PC-3 (cell line): ENCODE measurements at regions not wholly inside any gene's neighbourhood (a gene's known extent, or its start where the extent isn't known, plus 50 kb on each side); places are given as distances from the start of the nearest gene placed in this dataset.
A peak's percentile ranks its signal among the peaks of the same experiment; 100 is the strongest.

ENCODE experiments used
- ATAC-seq: fragments of 200-7000 bp; cut with Tn5 transposase; 2 replicates; pipeline ENCODE4 v1.9.1; 2020; ENCODE audit warnings: mild to moderate bottlenecking, moderate library complexity
- BruUV-seq: library from RNA; stranded (reverse); fragments of 400-500 nt; replicated peaks from 2 replicates; lab custom pipeline; 2021; lab: Mats Ljungman, UMichigan
- CTCF ChIA-PET: fragments of 300-600 bp; sonication (Branson Sonifier 250); formaldehyde crosslinking; loops from one replicate; lab custom pipeline; 2022; ENCODE audit warnings: antibody characterized with exemption; lab: Charles Lee
- POLR2A ChIA-PET: fragments of 300-600 bp; sonication (Branson Sonifier 250); formaldehyde crosslinking; loops from one replicate; lab custom pipeline; 2022; ENCODE audit warnings: antibody characterized with exemption; ENCODE audit not compliant: unreplicated experiment; lab: Charles Lee
- DNase-seq: peaks from one replicate; pipeline ENCODE4 v3.0.0-alpha.2; 2015
- H2AFZ ChIP-seq: fragments of 300-600 bp; sonication (generic); 2 replicates; pipeline ENCODE4 v1.6.0; 2016; ENCODE audit warnings: antibody characterized with exemption, low read length
- H3F3A ChIP-seq: fragments of 300-600 bp; sonication (generic); one replicate; pipeline ENCODE4 v1.6.0; 2017; ENCODE audit warnings: antibody characterized with exemption, low read length, control low read depth, mild to moderate bottlenecking; ENCODE audit not compliant: unreplicated experiment
- H3K27ac ChIP-seq: fragments of 300-600 bp; sonication (generic); 2 replicates; pipeline ENCODE4 v1.5.1; 2016; ENCODE audit warnings: mild to moderate bottlenecking, low read length
- H3K27me3 ChIP-seq: fragments of 300-600 bp; sonication (generic); 2 replicates; pipeline ENCODE4 v1.6.1; 2016; ENCODE audit warnings: low read length, mixed read lengths
- H3K36me3 ChIP-seq: fragments of 300-600 bp; sonication (generic); 2 replicates; pipeline ENCODE4 v1.6.1; 2016; ENCODE audit warnings: low read depth, mixed run types, low read length, mixed read lengths
- H3K4me1 ChIP-seq: fragments of 300-600 bp; sonication (generic); 2 replicates; pipeline ENCODE4 v1.5.1; 2016; ENCODE audit warnings: low read length; ENCODE audit not compliant: insufficient read depth
- H3K4me2 ChIP-seq: fragments of 300-600 bp; sonication (generic); 2 replicates; pipeline ENCODE4 v1.6.0; 2016; ENCODE audit warnings: low read length
- H3K4me3 ChIP-seq: fragments of 300-600 bp; sonication (generic); 2 replicates; pipeline ENCODE4 v1.5.1; 2016; ENCODE audit warnings: mild to moderate bottlenecking, low read length, mixed read lengths
- H3K79me2 ChIP-seq: fragments of 300-600 bp; sonication (generic); 2 replicates; pipeline ENCODE4 v1.6.1; 2017; ENCODE audit warnings: low read length, mixed read lengths
- H3K9ac ChIP-seq: fragments of 300-600 bp; sonication (generic); 2 replicates; pipeline ENCODE4 v1.6.0; 2016; ENCODE audit warnings: mild to moderate bottlenecking, low read length
- H3K9me2 ChIP-seq: fragments of 300-600 bp; sonication (generic); replicated peaks from 2 replicates; pipeline ENCODE4 v1.6.1; 2016; ENCODE audit warnings: mixed run types, low read length, mixed read lengths
- H3K9me3 ChIP-seq: fragments of 300-600 bp; sonication (generic); 2 replicates; pipeline ENCODE4 v1.6.1; 2016; ENCODE audit warnings: low read length, mixed read lengths
- H4K20me1 ChIP-seq: fragments of 300-600 bp; sonication (generic); 2 replicates; pipeline ENCODE4 v1.6.1; 2016; ENCODE audit warnings: low read length, mixed read lengths
- EZH2 ChIP-seq: fragments of 300-600 bp; sonication (generic); IDR thresholded peaks from one replicate; pipeline ENCODE4 v1.6.1; 2017; ENCODE audit warnings: antibody characterized with exemption, mild to moderate bottlenecking, low read length; ENCODE audit not compliant: unreplicated experiment
- EZH2phosphoT487 ChIP-seq: fragments of 300-600 bp; sonication (generic); IDR thresholded peaks from 2 replicates; pipeline ENCODE4 v1.6.1; 2018; ENCODE audit warnings: mild to moderate bottlenecking, antibody characterized with exemption, low read length, borderline replicate concordance
- intact Hi-C: fragments of 100-400 bp; cut with micrococcal nuclease; formaldehyde crosslinking; loops from 2 replicates; pipeline ENCODE4 v1.9.0; 2023
- TF ChIP-seq, protein P1 (sequence below): fragments of 300-600 bp; sonication (generic); conservative IDR thresholded peaks from 2 replicates; pipeline ENCODE4 v1.5.1; 2017; ENCODE audit warnings: antibody characterized with exemption, low read depth, mild to moderate bottlenecking, low read length

DNA sequence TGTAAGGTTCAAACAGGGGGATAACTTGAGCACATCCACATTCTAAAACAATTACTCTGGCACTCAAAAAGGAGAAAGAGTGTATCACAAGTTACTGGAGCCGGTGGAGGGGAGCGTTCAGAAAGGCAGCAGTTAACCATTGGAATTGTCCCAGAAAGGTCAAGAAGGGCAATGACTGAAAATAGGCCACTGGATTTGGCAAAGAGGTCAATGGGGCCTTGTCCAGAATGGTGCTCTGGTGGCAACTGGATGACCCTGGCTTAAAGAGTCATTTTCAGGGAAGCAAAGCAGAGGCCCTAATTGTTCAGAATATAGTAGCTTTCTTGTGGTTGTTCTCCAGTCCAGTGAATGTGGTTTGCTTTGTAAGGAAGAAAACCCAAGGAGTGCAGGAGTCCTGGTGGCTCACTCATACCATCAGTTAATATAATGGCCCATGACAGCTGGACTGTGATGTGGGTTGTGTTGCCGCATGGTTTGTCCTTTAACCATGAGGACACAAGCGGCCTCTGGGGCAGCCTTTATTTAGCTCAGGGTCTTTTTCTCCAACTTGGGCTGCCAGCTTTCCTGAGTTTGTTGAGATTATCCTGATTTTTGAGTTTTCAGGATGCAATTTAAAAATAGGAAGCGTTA, 142.8 kb upstream of the PELI2 start:
- Histone ChIP-seq H4K20me1 (no peaks in the 10 kb centered on the region), H3K9ac (no peak overlapping the region), H3K27me3 (no peaks in the 10 kb centered on the region), H2AFZ (no peak overlapping the region), H3K4me2 (no peak overlapping the region), H3K4me3 (no peak overlapping the region), H3F3A (no peaks in the 10 kb centered on the region), H3K9me2 (no peaks in the 10 kb centered on the region), H3K4me1 (no peaks in the 10 kb centered on the region), H3K79me2 (no peaks in the 10 kb centered on the region), H3K9me3 (no peaks in the 10 kb centered on the region), H3K27ac (no peak overlapping the region), H3K36me3 (no peaks in the 10 kb centered on the region)
- TF ChIP-seq EZH2: no peak
- TF ChIP-seq, protein P1, sequence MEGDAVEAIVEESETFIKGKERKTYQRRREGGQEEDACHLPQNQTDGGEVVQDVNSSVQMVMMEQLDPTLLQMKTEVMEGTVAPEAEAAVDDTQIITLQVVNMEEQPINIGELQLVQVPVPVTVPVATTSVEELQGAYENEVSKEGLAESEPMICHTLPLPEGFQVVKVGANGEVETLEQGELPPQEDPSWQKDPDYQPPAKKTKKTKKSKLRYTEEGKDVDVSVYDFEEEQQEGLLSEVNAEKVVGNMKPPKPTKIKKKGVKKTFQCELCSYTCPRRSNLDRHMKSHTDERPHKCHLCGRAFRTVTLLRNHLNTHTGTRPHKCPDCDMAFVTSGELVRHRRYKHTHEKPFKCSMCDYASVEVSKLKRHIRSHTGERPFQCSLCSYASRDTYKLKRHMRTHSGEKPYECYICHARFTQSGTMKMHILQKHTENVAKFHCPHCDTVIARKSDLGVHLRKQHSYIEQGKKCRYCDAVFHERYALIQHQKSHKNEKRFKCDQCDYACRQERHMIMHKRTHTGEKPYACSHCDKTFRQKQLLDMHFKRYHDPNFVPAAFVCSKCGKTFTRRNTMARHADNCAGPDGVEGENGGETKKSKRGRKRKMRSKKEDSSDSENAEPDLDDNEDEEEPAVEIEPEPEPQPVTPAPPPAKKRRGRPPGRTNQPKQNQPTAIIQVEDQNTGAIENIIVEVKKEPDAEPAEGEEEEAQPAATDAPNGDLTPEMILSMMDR: no peak
- TF ChIP-seq EZH2phosphoT487: no peak
- no peak for DNase-seq
- BruUV-seq: no TSS peak
- CTCF ChIA-PET: no interaction called here
- intact Hi-C loops: no loop called here
- POLR2A ChIA-PET: no interaction called here
- no peak for ATAC-seq

DNA sequence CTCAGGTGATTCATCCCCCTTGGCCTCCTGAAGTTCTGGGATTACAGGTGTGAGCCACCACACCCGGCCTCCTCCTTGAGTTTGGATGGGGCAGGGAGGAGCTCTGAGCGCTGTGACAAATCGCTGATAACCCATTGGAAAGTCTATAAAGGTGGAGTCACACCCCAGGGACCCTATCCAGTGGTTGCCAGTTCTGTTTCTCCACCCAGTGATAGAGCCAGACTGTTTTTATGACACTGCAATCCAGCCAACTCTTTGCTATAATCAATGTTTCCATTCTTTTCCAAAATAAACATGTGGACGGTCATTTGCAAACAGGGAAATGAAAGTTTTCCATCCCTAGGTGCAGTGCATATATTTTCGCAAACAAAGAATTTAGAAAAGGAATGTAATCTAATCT, 142.0 kb upstream of the PELI2 start:
- Histone ChIP-seq H3K4me3 (no peak overlapping the region), H3K4me2 (no peak overlapping the region), H3K79me2 (no peaks in the 10 kb centered on the region), H3F3A (no peaks in the 10 kb centered on the region), H4K20me1 (no peaks in the 10 kb centered on the region), H3K36me3 (no peaks in the 10 kb centered on the region), H3K9ac (no peak overlapping the region), H2AFZ (no peak overlapping the region), H3K4me1 (no peaks in the 10 kb centered on the region), H3K27ac (no peak overlapping the region), H3K27me3 (no peaks in the 10 kb centered on the region), H3K9me2 (no peaks in the 10 kb centered on the region), H3K9me3 (no peaks in the 10 kb centered on the region)
- DNase-seq (peak; percentile 37), ATAC-seq (peak; percentile 40; the same call in 1 of the 2 replicates)
- intact Hi-C loops: no loop called here
- POLR2A ChIA-PET: no interaction called here
- no TSS peak for BruUV-seq
- TF ChIP-seq, protein P1: no peak
- TF ChIP-seq EZH2phosphoT487: no peak
- TF ChIP-seq EZH2: no peak
- CTCF ChIA-PET: no interaction called here

DNA sequence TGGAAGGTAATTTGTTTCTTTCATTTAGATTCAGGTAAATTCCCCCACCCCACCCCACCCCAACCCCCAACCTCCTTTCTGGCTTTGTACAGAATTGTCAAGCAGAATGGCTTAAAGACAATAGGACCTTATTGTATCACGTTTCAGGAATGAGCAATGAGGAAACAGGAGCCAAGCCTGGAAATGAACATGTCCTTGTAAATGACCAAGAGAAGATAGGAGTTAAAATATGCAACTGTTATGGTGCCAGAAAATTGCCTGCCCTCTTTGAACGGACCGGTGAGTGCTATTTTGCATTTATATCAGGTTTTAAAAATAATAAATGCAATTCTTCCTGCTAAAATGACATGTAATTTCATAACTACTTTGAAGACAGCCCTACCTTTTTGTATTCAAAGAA, 141.6 kb upstream of the PELI2 start:
- TF ChIP-seq EZH2 (no peak), EZH2phosphoT487 (no peak)
- TF ChIP-seq, protein P1: no peak
- Histone ChIP-seq H3K9me3 (0 out of 2 replicates have a peak, but pooled peaks cover 3% of the 10 kb centered on the region), H3K27ac (no peak overlapping the region), H3K4me1 (no peaks in the 10 kb centered on the region), H3F3A (no peaks in the 10 kb centered on the region), H3K27me3 (no peaks in the 10 kb centered on the region), H3K79me2 (no peaks in the 10 kb centered on the region), H3K9ac (no peak overlapping the region), H3K9me2 (no peaks in the 10 kb centered on the region), H3K4me2 (no peak overlapping the region), H4K20me1 (no peaks in the 10 kb centered on the region), H3K36me3 (no peaks in the 10 kb centered on the region), H3K4me3 (no peak overlapping the region), H2AFZ (no peak overlapping the region)
- ChIA-PET POLR2A (no interaction called here), CTCF (no interaction called here)
- no TSS peak for BruUV-seq
- ATAC-seq (peak; percentile 31; the same call in 1 of the 2 replicates), DNase-seq (peak; percentile 33)
- intact Hi-C loops: no loop called here
